Loucy (cell line): ENCODE measurements at regions not wholly inside any gene's neighbourhood (a gene's known extent, or its start where the extent isn't known, plus 50 kb on each side); places are given as distances from the start of the nearest gene placed in this dataset.

Experiments used
- H2AFZ ChIP-seq: fragments of 200-600 bp; sonication (generic); 2 replicates; pipeline ENCODE4 v1.6.0; 2016; ENCODE audit warnings: antibody characterized with exemption, mild to moderate bottlenecking, low read length, moderate library complexity
- H3F3A ChIP-seq: fragments of 200-600 bp; 2 replicates; pipeline ENCODE4 v1.6.0; 2016; ENCODE audit warnings: antibody characterized with exemption, low read depth, mild to moderate bottlenecking
- H3K27me3 ChIP-seq: fragments of 200-600 bp; sonication (generic); 2 replicates; pipeline ENCODE4 v1.6.1; 2014; ENCODE audit warnings: low read length, mild to moderate bottlenecking; ENCODE audit not compliant: insufficient read depth, poor library complexity, severe bottlenecking
- H3K36me3 ChIP-seq: fragments of 200-600 bp; sonication (generic); 2 replicates; pipeline ENCODE4 v1.6.1; 2016; ENCODE audit warnings: low read length; ENCODE audit not compliant: insufficient read depth
- H3K4me1 ChIP-seq: fragments of 200-600 bp; sonication (generic); 2 replicates; pipeline ENCODE4 v1.5.1; 2014; ENCODE audit warnings: low read length, mild to moderate bottlenecking; ENCODE audit not compliant: insufficient read depth, poor library complexity, severe bottlenecking
- H3K4me2 ChIP-seq: fragments of 200-600 bp; sonication (generic); 2 replicates; pipeline ENCODE4 v1.6.0; 2014; ENCODE audit warnings: antibody characterized with exemption, low read length, low read depth, mild to moderate bottlenecking; ENCODE audit not compliant: poor library complexity, severe bottlenecking
- H3K4me3 ChIP-seq: fragments of 200-600 bp; sonication (generic); 2 replicates; pipeline ENCODE4 v1.5.1; 2014; ENCODE audit warnings: low read length, mild to moderate bottlenecking, mixed read lengths; ENCODE audit not compliant: poor library complexity, severe bottlenecking
- H3K79me2 ChIP-seq: fragments of 200-600 bp; sonication (generic); 2 replicates; pipeline ENCODE4 v1.6.1; 2014; ENCODE audit warnings: low read length; ENCODE audit not compliant: insufficient read depth
- H3K9ac ChIP-seq: fragments of 200-600 bp; sonication (generic); 2 replicates; pipeline ENCODE4 v1.6.0; 2014; ENCODE audit warnings: mild to moderate bottlenecking, low read depth, low read length, moderate library complexity; ENCODE audit not compliant: poor library complexity, severe bottlenecking
- H3K9me2 ChIP-seq: fragments of 200-600 bp; sonication (generic); replicated peaks from 2 replicates; pipeline ENCODE4 v1.6.1; 2016; ENCODE audit warnings: low read depth, low read length, mixed read lengths
- H3K9me3 ChIP-seq: fragments of 200-600 bp; sonication (generic); 2 replicates; pipeline ENCODE4 v1.6.1; 2014; ENCODE audit warnings: mild to moderate bottlenecking, antibody characterized with exemption, low read length, low read depth; ENCODE audit not compliant: insufficient read depth
- H4K20me1 ChIP-seq: fragments of 200-600 bp; sonication (generic); 2 replicates; pipeline ENCODE4 v1.6.0; 2014; ENCODE audit warnings: antibody characterized with exemption, low read length, mild to moderate bottlenecking; ENCODE audit not compliant: insufficient read depth, poor library complexity, severe bottlenecking
- EZH2phosphoT487 ChIP-seq: fragments of 200-600 bp; IDR thresholded peaks from 2 replicates; pipeline ENCODE4 v1.6.1; 2018; ENCODE audit warnings: antibody characterized with exemption, mild to moderate bottlenecking, moderate library complexity, borderline replicate concordance
- TF ChIP-seq, protein P1 (sequence below): fragments of 200-600 bp; sonication (generic); conservative IDR thresholded peaks from 2 replicates; pipeline ENCODE4 v1.5.1; 2014; ENCODE audit warnings: mild to moderate bottlenecking, antibody characterized with exemption, low read length

DNA sequence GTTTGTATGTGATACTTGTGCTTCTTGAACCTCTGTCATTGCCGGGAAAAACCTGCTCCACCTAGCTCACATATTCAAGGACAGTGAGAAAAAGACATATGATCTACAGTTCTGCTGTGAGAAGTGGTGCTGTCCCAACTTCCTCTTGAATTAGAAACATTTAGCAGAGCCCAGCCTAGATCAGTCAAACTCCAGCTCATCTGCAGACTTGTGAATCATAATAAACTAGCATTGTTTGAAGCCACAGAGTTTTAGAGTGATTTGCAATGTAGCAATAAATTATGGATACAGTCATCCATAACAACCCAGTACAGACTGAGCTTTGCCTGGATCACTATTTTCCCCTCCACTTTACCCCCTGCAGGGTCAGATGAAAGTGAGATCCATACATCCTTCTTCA lies 497.8 kb downstream of the PLA2G4A start:
- H3K79me2 ChIP-seq, result no peaks in the 10 kb centered on the region
- H3K9me2 ChIP-seq, result no peaks in the 10 kb centered on the region
- no peaks in the 10 kb centered on the region for H3K4me1 ChIP-seq
- no peak overlapping the region for H3K9ac ChIP-seq
- H3F3A ChIP-seq, result no peaks in the 10 kb centered on the region
- no peak overlapping the region for H3K4me2 ChIP-seq
- no peaks in the 10 kb centered on the region for H3K9me3 ChIP-seq
- H3K36me3 ChIP-seq, result no peaks in the 10 kb centered on the region
- no peaks in the 10 kb centered on the region for H3K27me3 ChIP-seq
- no peak overlapping the region for H2AFZ ChIP-seq
- no peak for TF ChIP-seq EZH2phosphoT487
- TF ChIP-seq, protein P1, sequence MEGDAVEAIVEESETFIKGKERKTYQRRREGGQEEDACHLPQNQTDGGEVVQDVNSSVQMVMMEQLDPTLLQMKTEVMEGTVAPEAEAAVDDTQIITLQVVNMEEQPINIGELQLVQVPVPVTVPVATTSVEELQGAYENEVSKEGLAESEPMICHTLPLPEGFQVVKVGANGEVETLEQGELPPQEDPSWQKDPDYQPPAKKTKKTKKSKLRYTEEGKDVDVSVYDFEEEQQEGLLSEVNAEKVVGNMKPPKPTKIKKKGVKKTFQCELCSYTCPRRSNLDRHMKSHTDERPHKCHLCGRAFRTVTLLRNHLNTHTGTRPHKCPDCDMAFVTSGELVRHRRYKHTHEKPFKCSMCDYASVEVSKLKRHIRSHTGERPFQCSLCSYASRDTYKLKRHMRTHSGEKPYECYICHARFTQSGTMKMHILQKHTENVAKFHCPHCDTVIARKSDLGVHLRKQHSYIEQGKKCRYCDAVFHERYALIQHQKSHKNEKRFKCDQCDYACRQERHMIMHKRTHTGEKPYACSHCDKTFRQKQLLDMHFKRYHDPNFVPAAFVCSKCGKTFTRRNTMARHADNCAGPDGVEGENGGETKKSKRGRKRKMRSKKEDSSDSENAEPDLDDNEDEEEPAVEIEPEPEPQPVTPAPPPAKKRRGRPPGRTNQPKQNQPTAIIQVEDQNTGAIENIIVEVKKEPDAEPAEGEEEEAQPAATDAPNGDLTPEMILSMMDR, result no peak
- H4K20me1 ChIP-seq, result no peaks in the 10 kb centered on the region
- no peak overlapping the region for H3K4me3 ChIP-seq

DNA sequence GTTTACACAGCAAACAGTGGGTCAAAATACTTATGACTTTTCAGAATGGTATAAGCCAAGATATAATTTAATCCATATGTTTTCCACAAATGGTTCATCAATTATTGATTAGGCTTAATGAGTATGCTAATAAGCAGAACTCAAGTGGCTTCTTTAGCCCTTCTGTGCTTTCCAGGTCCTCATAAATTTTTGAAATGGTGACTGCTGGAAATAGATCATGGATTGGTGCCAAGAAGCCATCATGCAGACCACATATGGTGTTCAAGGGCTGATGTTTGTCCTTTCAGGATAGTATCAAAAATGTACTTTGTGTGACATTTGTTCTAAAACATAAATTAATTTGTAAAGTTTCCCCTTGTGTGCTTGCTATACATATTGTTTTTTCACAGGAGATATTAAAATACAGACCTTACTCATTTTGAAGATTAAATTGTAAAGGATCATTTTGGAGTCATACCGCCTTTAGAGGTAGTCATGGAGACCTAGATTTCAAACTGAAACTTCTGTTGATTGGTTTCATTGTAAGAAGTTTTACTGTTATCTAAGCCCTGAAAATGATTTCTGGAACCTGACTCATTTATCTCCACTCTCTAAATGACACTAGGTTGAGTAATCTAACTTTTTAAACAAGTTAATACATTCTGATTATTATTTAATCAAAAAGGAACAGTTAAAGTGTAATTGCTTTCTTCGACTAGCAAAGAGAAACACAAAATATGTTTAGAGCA lies 507.9 kb downstream of the PLA2G4A start:
- Histone ChIP-seq H4K20me1 (no peaks in the 10 kb centered on the region), H3K9me3 (no peaks in the 10 kb centered on the region), H3F3A (no peaks in the 10 kb centered on the region), H3K27me3 (no peaks in the 10 kb centered on the region), H3K79me2 (no peaks in the 10 kb centered on the region), H3K9ac (no peak overlapping the region), H3K36me3 (no peaks in the 10 kb centered on the region), H2AFZ (no peak overlapping the region), H3K4me3 (no peak overlapping the region), H3K9me2 (no peaks in the 10 kb centered on the region), H3K4me2 (no peak overlapping the region), H3K4me1 (no peaks in the 10 kb centered on the region)
- no peak for TF ChIP-seq EZH2phosphoT487
- TF ChIP-seq, protein P1, result no peak

DNA sequence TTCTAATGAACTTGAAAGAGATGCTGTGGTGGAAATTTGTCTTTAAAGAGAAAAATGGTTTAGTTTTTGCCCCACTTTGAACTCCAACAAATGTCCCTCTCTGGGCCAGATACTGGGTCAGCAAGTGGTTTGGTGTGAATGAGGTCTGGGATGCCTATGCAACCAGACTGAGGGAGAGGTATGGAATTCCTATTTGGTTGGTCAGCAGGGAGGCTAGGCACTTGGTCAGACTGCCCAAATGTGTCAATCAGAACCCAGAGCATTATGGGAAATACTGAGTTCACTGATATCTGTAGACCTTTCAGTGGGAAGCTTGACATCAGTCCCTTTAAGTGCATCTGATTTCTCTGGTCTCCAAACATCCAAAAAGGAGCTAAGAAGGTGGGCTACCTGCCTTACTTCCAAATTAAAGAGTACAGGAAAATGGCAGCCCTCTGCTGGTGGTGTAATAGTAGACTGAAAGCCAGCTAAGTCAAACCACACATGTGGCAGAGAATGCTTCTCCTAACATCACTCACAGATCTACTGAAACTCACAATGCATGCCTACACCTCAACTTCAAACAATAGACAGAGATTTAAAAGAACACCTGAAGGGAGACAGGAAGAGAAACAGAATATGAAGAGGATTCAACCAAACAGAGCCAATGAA lies 510.1 kb downstream of the PLA2G4A start:
- H3K9ac ChIP-seq, result no peak overlapping the region
- no peak overlapping the region for H2AFZ ChIP-seq
- no peak overlapping the region for H3K4me2 ChIP-seq
- H3K36me3 ChIP-seq, result no peaks in the 10 kb centered on the region
- H3K79me2 ChIP-seq, result no peaks in the 10 kb centered on the region
- H3K27me3 ChIP-seq, result no peaks in the 10 kb centered on the region
- no peaks in the 10 kb centered on the region for H4K20me1 ChIP-seq
- H3K9me2 ChIP-seq, result no peaks in the 10 kb centered on the region
- H3K4me3 ChIP-seq, result no peak overlapping the region
- H3K4me1 ChIP-seq, result no peaks in the 10 kb centered on the region
- no peaks in the 10 kb centered on the region for H3F3A ChIP-seq
- TF ChIP-seq, protein P1, result no peak
- no peak for TF ChIP-seq EZH2phosphoT487
- H3K9me3 ChIP-seq, result no peaks in the 10 kb centered on the region
